MM.1S (cell line): ENCODE measurements at regions not wholly inside any gene's neighbourhood (a gene's known extent, or its start where the extent isn't known, plus 50 kb on each side); places are given as distances from the start of the nearest gene placed in this dataset.

Experiments used
- DNase-seq: peaks from one replicate; pipeline ENCODE4 v3.0.0-alpha.2; 2015
- H2AFZ ChIP-seq: fragments of 300-600 bp; sonication (generic); 2 replicates; pipeline ENCODE4 v1.6.0; 2016; ENCODE audit warnings: antibody characterized with exemption, low read length
- H3F3A ChIP-seq: fragments of 300-600 bp; sonication (generic); 2 replicates; pipeline ENCODE4 v1.6.1; 2016; ENCODE audit warnings: mild to moderate bottlenecking, antibody characterized with exemption, low read length, moderate library complexity, mixed read lengths; ENCODE audit not compliant: insufficient read depth
- H3K27ac ChIP-seq: fragments of 300-600 bp; sonication (generic); 2 replicates; pipeline ENCODE4 v1.5.1; 2016; ENCODE audit warnings: mild to moderate bottlenecking, low read length
- H3K27me3 ChIP-seq: fragments of 300-600 bp; sonication (generic); replicated peaks from 2 replicates; pipeline ENCODE4 v1.6.0; 2016; ENCODE audit warnings: low read length; ENCODE audit not compliant: insufficient read depth
- H3K36me3 ChIP-seq: fragments of 300-600 bp; sonication (generic); replicated peaks from 2 replicates; pipeline ENCODE4 v1.6.1; 2016; ENCODE audit warnings: mild to moderate bottlenecking, low read length, mixed read lengths; ENCODE audit not compliant: insufficient read depth
- H3K4me1 ChIP-seq: fragments of 300-600 bp; sonication (generic); 2 replicates; pipeline ENCODE4 v1.6.1; 2016; ENCODE audit warnings: low read length, mixed read lengths
- H3K4me2 ChIP-seq: fragments of 300-600 bp; sonication (generic); 2 replicates; pipeline ENCODE4 v1.6.0; 2016; ENCODE audit warnings: low read depth, low read length
- H3K4me3 ChIP-seq: fragments of 300-600 bp; sonication (generic); 2 replicates; pipeline ENCODE4 v1.5.1; 2016; ENCODE audit warnings: low read length, mixed read lengths
- H3K79me2 ChIP-seq: fragments of 300-600 bp; sonication (generic); 2 replicates; pipeline ENCODE4 v1.6.1; 2016; ENCODE audit warnings: mixed run types, low read length, mixed read lengths
- H3K9ac ChIP-seq: fragments of 300-600 bp; sonication (generic); 2 replicates; pipeline ENCODE4 v1.6.1; 2016; ENCODE audit warnings: low read length, mixed read lengths
- H3K9me2 ChIP-seq: fragments of 300-600 bp; sonication (generic); replicated peaks from 2 replicates; pipeline ENCODE4 v1.6.1; 2016; ENCODE audit warnings: mild to moderate bottlenecking, low read length, mixed read lengths; ENCODE audit not compliant: insufficient read depth
- H3K9me3 ChIP-seq: fragments of 300-600 bp; sonication (generic); replicated peaks from 2 replicates; pipeline ENCODE4 v1.6.1; 2016; ENCODE audit warnings: mild to moderate bottlenecking, low read length, mixed read lengths; ENCODE audit not compliant: insufficient read depth
- H4K20me1 ChIP-seq: fragments of 300-600 bp; sonication (generic); 2 replicates; pipeline ENCODE4 v1.6.1; 2016; ENCODE audit warnings: mild to moderate bottlenecking, low read length, moderate library complexity, mixed read lengths; ENCODE audit not compliant: insufficient read depth
- EZH2 ChIP-seq: fragments of 300-600 bp; sonication (generic); optimal IDR thresholded peaks from 2 replicates; pipeline ENCODE3; 2017; ENCODE audit warnings: low read depth, mild to moderate bottlenecking, antibody characterized with exemption, low read length, mixed read lengths
- EZH2phosphoT487 ChIP-seq: fragments of 300-600 bp; sonication (generic); IDR thresholded peaks from 2 replicates; pipeline ENCODE4 v1.6.1; 2018; ENCODE audit warnings: antibody characterized with exemption, low read length
- TF ChIP-seq, protein P1 (sequence below): fragments of 300-600 bp; sonication (generic); IDR thresholded peaks from 2 replicates; pipeline ENCODE4 v1.5.1; 2016; ENCODE audit warnings: antibody characterized with exemption, low read length, mixed read lengths

DNA sequence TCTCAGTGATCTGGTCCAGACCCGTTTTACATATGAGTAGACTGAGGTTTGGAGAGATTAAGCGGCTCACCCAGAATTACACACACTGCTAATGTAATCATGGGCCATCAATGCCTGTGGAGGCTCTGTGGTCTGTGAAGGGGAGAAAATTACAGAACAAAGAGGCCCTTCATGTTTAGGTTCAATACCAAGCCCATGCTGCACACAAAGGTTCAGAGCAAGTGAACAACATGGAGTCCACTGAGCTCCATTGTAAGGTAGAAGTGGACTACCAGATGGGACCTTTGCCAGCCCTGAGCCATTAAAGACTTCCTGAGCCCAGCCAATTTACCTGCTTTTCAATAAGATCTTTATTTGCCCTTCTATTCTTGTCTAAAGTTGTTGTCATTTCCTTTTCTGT is 109.8 kb downstream of the LUZP4 start:
- no peak overlapping the region for H3K27ac ChIP-seq
- no peaks in the 10 kb centered on the region for H3K9me3 ChIP-seq
- no peaks in the 10 kb centered on the region for H3K4me1 ChIP-seq
- no peaks in the 10 kb centered on the region for H3K36me3 ChIP-seq
- no peak overlapping the region for H3K4me2 ChIP-seq
- no peaks in the 10 kb centered on the region for H3K79me2 ChIP-seq
- TF ChIP-seq EZH2phosphoT487 = no peak
- TF ChIP-seq, protein P1, sequence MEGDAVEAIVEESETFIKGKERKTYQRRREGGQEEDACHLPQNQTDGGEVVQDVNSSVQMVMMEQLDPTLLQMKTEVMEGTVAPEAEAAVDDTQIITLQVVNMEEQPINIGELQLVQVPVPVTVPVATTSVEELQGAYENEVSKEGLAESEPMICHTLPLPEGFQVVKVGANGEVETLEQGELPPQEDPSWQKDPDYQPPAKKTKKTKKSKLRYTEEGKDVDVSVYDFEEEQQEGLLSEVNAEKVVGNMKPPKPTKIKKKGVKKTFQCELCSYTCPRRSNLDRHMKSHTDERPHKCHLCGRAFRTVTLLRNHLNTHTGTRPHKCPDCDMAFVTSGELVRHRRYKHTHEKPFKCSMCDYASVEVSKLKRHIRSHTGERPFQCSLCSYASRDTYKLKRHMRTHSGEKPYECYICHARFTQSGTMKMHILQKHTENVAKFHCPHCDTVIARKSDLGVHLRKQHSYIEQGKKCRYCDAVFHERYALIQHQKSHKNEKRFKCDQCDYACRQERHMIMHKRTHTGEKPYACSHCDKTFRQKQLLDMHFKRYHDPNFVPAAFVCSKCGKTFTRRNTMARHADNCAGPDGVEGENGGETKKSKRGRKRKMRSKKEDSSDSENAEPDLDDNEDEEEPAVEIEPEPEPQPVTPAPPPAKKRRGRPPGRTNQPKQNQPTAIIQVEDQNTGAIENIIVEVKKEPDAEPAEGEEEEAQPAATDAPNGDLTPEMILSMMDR = no peak
- TF ChIP-seq EZH2 = no peak
- no peak overlapping the region for H3K4me3 ChIP-seq
- no peaks in the 10 kb centered on the region for H4K20me1 ChIP-seq
- H3F3A ChIP-seq = no peaks in the 10 kb centered on the region
- no peak overlapping the region for H3K9ac ChIP-seq
- H2AFZ ChIP-seq = no peak overlapping the region
- no peaks in the 10 kb centered on the region for H3K27me3 ChIP-seq
- no peaks in the 10 kb centered on the region for H3K9me2 ChIP-seq
- DNase-seq = no peak

DNA sequence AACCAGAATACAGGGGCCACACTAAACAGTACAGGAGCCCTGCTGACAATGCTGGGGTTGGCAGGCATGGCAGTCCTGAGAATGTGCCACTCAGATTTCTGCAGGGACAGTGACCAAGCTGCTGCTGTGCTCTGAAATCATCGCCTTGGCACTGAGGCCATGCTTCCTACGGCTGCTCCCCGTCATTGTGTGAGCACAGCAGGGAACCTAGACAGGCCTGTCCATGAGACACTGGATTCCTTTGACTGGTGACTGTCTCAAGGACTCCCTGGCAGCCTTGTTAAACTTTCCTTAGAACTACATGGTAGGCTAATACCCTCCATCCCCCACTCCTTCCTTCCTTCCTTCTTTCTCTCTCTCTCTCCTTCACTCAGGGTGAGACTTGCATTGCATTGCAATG is 111.4 kb downstream of the LUZP4 start:
- no peaks in the 10 kb centered on the region for H3K79me2 ChIP-seq
- no peak for TF ChIP-seq EZH2
- no peak for TF ChIP-seq EZH2phosphoT487
- TF ChIP-seq, protein P1 = no peak
- DNase-seq = no peak
- no peaks in the 10 kb centered on the region for H3K9me2 ChIP-seq
- H3K36me3 ChIP-seq = no peaks in the 10 kb centered on the region
- H3K27ac ChIP-seq = no peak overlapping the region
- no peak overlapping the region for H3K9ac ChIP-seq
- H2AFZ ChIP-seq = no peak overlapping the region
- H3K4me3 ChIP-seq = no peak overlapping the region
- no peaks in the 10 kb centered on the region for H4K20me1 ChIP-seq
- H3K9me3 ChIP-seq = no peaks in the 10 kb centered on the region
- no peaks in the 10 kb centered on the region for H3F3A ChIP-seq
- H3K27me3 ChIP-seq = no peaks in the 10 kb centered on the region
- no peak overlapping the region for H3K4me2 ChIP-seq
- H3K4me1 ChIP-seq = no peaks in the 10 kb centered on the region

DNA sequence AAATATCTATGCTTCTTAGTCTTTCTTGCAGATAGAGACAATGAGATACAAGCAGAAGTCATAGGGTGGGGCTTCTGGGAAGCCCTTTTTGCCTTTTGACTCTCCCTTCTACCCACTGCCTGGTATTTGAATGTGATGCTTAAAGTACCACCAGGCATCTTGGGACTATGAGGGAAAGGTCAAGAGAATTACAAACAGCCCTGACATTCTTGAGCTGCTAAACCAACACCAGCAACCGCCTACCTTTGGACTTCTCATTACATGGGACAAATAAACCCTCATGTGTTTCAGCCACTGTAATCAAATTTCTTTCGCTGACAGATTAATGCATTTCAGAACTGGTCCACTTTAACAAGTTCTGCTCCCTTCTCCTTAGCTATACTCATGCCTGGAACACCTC is 112.8 kb downstream of the LUZP4 start:
- Histone ChIP-seq H3K9me2 (no peaks in the 10 kb centered on the region), H3K4me1 (no peaks in the 10 kb centered on the region), H3K36me3 (no peaks in the 10 kb centered on the region), H3K9ac (no peak overlapping the region), H3K27me3 (no peaks in the 10 kb centered on the region), H3K79me2 (no peaks in the 10 kb centered on the region), H4K20me1 (no peaks in the 10 kb centered on the region), H3K4me2 (no peak overlapping the region), H3K27ac (no peak overlapping the region), H3K9me3 (no peaks in the 10 kb centered on the region), H3F3A (no peaks in the 10 kb centered on the region), H2AFZ (no peak overlapping the region), H3K4me3 (no peak overlapping the region)
- TF ChIP-seq EZH2phosphoT487 = no peak
- no peak for TF ChIP-seq EZH2
- TF ChIP-seq, protein P1 = no peak
- DNase-seq = no peak
